Effector memory CD4-positive, alpha-beta T cell (primary cell): ENCODE measurements at regions not wholly inside any gene's neighbourhood (a gene's known extent, or its start where the extent isn't known, plus 50 kb on each side); places are given as distances from the start of the nearest gene placed in this dataset.

ENCODE experiments used
- DNase-seq, 3 donors: peaks; one replicate each; pipeline ENCODE4 v3.0.0-alpha.2; 2020
- H3K27ac ChIP-seq: 2 replicates; pipeline ENCODE4 v1.7.0; 2013; ENCODE audit warnings: mild to moderate bottlenecking, low read length, moderate library complexity; ENCODE audit not compliant: insufficient read depth, poor library complexity, severe bottlenecking
- H3K27me3 ChIP-seq: replicated peaks from 2 replicates; pipeline ENCODE4 v1.7.0; 2013; ENCODE audit warnings: mild to moderate bottlenecking, low read length; ENCODE audit not compliant: insufficient read depth, control insufficient read depth, poor library complexity, severe bottlenecking
- H3K36me3 ChIP-seq: 2 replicates; pipeline ENCODE4 v1.7.0; 2013; ENCODE audit warnings: mild to moderate bottlenecking, low read length, moderate library complexity; ENCODE audit not compliant: control insufficient read depth, insufficient read depth
- H3K4me1 ChIP-seq: 2 replicates; pipeline ENCODE4 v1.7.0; 2013; ENCODE audit warnings: low read length, mild to moderate bottlenecking; ENCODE audit not compliant: control insufficient read depth, insufficient read depth, poor library complexity, severe bottlenecking
- H3K4me3 ChIP-seq: 2 replicates; pipeline ENCODE4 v1.7.0; 2013; ENCODE audit warnings: low read length, low read depth, mild to moderate bottlenecking; ENCODE audit not compliant: insufficient read depth, poor library complexity, severe bottlenecking
- H3K9me3 ChIP-seq: 2 replicates; pipeline ENCODE4 v1.7.0; 2013; ENCODE audit warnings: mild to moderate bottlenecking, low read length, moderate library complexity; ENCODE audit not compliant: control insufficient read depth

- no peak for DNase-seq
- no peaks in the 10 kb centered on the region for H3K9me3 ChIP-seq
- no peaks in the 10 kb centered on the region for H3K27me3 ChIP-seq
Observed at GRCh38 chr11:36848660-36849059, 250.6 kb upstream of the RAG2 start.

GRCh38 chr11:36840378-36840777, 242.3 kb upstream of the RAG2 start:
- Histone ChIP-seq H3K4me1 (no peaks in the 10 kb centered on the region), H3K27ac (no peak overlapping the region), H3K4me3 (no peak overlapping the region), H3K9me3 (no peaks in the 10 kb centered on the region), H3K27me3 (no peaks in the 10 kb centered on the region), H3K36me3 (no peaks in the 10 kb centered on the region)
- DNase-seq: no peak

More at GRCh38 chr11:36848660-36849059, 250.6 kb upstream of the RAG2 start:
- Histone ChIP-seq H3K4me3 (no peak overlapping the region), H3K4me1 (no peaks in the 10 kb centered on the region), H3K27ac (no peak overlapping the region), H3K36me3 (no peaks in the 10 kb centered on the region)

GRCh38 chr11:36837831-36838437, 239.9 kb upstream of the RAG2 start:
- no peak for DNase-seq
- Histone ChIP-seq H3K27ac (no peak overlapping the region), H3K27me3 (no peaks in the 10 kb centered on the region), H3K36me3 (no peaks in the 10 kb centered on the region), H3K9me3 (no peaks in the 10 kb centered on the region), H3K4me1 (no peaks in the 10 kb centered on the region), H3K4me3 (no peak overlapping the region)

- Histone ChIP-seq H3K4me1 (no peaks in the 10 kb centered on the region), H3K27ac (no peak overlapping the region), H3K27me3 (no peaks in the 10 kb centered on the region), H3K36me3 (no peaks in the 10 kb centered on the region), H3K4me3 (no peak overlapping the region), H3K9me3 (no peaks in the 10 kb centered on the region)
- no peak for DNase-seq
Observed at GRCh38 chr11:36825251-36825650, 227.2 kb upstream of the RAG2 start.

- Histone ChIP-seq H3K4me3 (no peak overlapping the region), H3K27ac (no peak overlapping the region), H3K27me3 (no peaks in the 10 kb centered on the region), H3K4me1 (no peaks in the 10 kb centered on the region), H3K36me3 (no peaks in the 10 kb centered on the region), H3K9me3 (no peaks in the 10 kb centered on the region)
- no peak for DNase-seq
Observed at GRCh38 chr11:36824349-36824748, 226.3 kb upstream of the RAG2 start.

- Histone ChIP-seq H3K36me3 (no peaks in the 10 kb centered on the region), H3K4me3 (no peak overlapping the region), H3K27me3 (no peaks in the 10 kb centered on the region), H3K4me1 (no peaks in the 10 kb centered on the region), H3K27ac (no peak overlapping the region), H3K9me3 (no peaks in the 10 kb centered on the region)
- no peak for DNase-seq
Observed at GRCh38 chr11:36822829-36823228, 224.8 kb upstream of the RAG2 start.

GRCh38 chr11:36818410-36818809, 220.4 kb upstream of the RAG2 start:
- Histone ChIP-seq H3K4me3 (no peak overlapping the region), H3K36me3 (no peaks in the 10 kb centered on the region), H3K9me3 (no peaks in the 10 kb centered on the region), H3K4me1 (no peaks in the 10 kb centered on the region), H3K27ac (no peak overlapping the region), H3K27me3 (no peaks in the 10 kb centered on the region)
- no peak for DNase-seq

GRCh38 chr11:36817336-36817965, 219.4 kb upstream of the RAG2 start:
- Histone ChIP-seq H3K9me3 (no peaks in the 10 kb centered on the region), H3K36me3 (no peaks in the 10 kb centered on the region), H3K27ac (no peak overlapping the region), H3K27me3 (no peaks in the 10 kb centered on the region), H3K4me1 (no peaks in the 10 kb centered on the region), H3K4me3 (no peak overlapping the region)
- no peak for DNase-seq

- Histone ChIP-seq H3K4me3 (no peak overlapping the region), H3K36me3 (no peaks in the 10 kb centered on the region), H3K4me1 (no peaks in the 10 kb centered on the region), H3K27ac (no peak overlapping the region), H3K9me3 (no peaks in the 10 kb centered on the region), H3K27me3 (no peaks in the 10 kb centered on the region)
- DNase-seq: no peak
Observed at GRCh38 chr11:36809303-36809702, 211.3 kb upstream of the RAG2 start.

- H3K27me3 ChIP-seq: no peaks in the 10 kb centered on the region
- no peaks in the 10 kb centered on the region for H3K36me3 ChIP-seq
- H3K9me3 ChIP-seq: no peaks in the 10 kb centered on the region
- no peak for DNase-seq
- H3K4me3 ChIP-seq: no peak overlapping the region
- H3K4me1 ChIP-seq: no peaks in the 10 kb centered on the region
- H3K27ac ChIP-seq: no peak overlapping the region
Observed at GRCh38 chr11:36807871-36808270, 209.8 kb upstream of the RAG2 start.
